ENCODE measurements at regions not wholly inside any gene's neighbourhood (a gene's known extent, or its start where the extent isn't known, plus 50 kb on each side); places are given as distances from the start of the nearest gene placed in this dataset.

DNA sequence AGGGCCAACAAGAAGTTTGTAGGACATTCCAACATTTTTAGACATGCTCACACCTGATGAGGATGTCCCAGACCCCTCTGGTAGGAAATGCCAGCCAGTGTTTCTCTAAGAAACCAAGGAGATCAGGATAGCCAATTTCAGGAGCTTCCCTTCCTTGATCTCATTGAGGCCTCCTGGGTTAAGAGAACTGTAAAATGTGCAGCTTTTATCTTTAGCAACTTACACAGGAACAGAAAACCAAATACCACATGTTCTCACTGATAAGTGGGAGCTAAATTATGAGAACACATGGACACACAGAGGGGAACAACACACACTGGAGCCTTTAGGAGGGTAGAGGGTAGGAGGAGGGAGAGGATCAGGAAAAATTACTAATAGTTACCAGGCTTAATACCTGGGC lies 99.6 kb upstream of the MAP2 start:
- no peak for DNase-seq
- no peaks in the 10 kb centered on the region for H3K9me3 ChIP-seq
- H3K4me3 Mint-ChIP-seq (ENCODE audit: unreplicated experiment): no peak overlapping the region
- CTCF ChIA-PET: interaction anchor here (2.4 kb wide), 1 partner anchor 10 kb away, joined by 7 read pairs; no protein-coding TSS in a partner anchor
- no peaks in the 10 kb centered on the region for H3K36me3 ChIP-seq (ENCODE audit: control insufficient read depth, insufficient read depth, low read length)
- H3K36me3 Mint-ChIP-seq (ENCODE audit: insufficient read depth, unreplicated experiment): no peaks in the 10 kb centered on the region
- H3K27ac Mint-ChIP-seq (ENCODE audit: unreplicated experiment): no peak overlapping the region
- peaks cover 7% of the 10 kb centered on the region for H3K27me3 Mint-ChIP-seq (ENCODE audit: insufficient read depth, unreplicated experiment)
- TF ChIP-seq, protein P1, sequence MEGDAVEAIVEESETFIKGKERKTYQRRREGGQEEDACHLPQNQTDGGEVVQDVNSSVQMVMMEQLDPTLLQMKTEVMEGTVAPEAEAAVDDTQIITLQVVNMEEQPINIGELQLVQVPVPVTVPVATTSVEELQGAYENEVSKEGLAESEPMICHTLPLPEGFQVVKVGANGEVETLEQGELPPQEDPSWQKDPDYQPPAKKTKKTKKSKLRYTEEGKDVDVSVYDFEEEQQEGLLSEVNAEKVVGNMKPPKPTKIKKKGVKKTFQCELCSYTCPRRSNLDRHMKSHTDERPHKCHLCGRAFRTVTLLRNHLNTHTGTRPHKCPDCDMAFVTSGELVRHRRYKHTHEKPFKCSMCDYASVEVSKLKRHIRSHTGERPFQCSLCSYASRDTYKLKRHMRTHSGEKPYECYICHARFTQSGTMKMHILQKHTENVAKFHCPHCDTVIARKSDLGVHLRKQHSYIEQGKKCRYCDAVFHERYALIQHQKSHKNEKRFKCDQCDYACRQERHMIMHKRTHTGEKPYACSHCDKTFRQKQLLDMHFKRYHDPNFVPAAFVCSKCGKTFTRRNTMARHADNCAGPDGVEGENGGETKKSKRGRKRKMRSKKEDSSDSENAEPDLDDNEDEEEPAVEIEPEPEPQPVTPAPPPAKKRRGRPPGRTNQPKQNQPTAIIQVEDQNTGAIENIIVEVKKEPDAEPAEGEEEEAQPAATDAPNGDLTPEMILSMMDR (IDR thresholded peaks at IDR 0.05; ENCODE audit: insufficient read depth in 1 of 2, low read depth in 1 of 2, low read length in 1 of 2, severe bottlenecking in 1 of 2, unreplicated experiment in 1 of 2): no peak
- no peak overlapping the region for H3K4me3 ChIP-seq (ENCODE audit: low read depth, low read length)
- BruUV-seq (replicated peaks): no TSS peak
- no peaks in the 10 kb centered on the region for H3K27me3 ChIP-seq (replicated peaks; ENCODE audit: control insufficient read depth, insufficient read depth, low read length)
- intact Hi-C loops (cut with micrococcal nuclease; ENCODE audit: unreplicated experiment): no loop called here
- POLR2A ChIA-PET: no interaction called here
- H3K9me3 Mint-ChIP-seq (ENCODE audit: unreplicated experiment): no peaks in the 10 kb centered on the region
- H3K4me1 Mint-ChIP-seq (ENCODE audit: low read depth, unreplicated experiment): no peaks in the 10 kb centered on the region
- H3K4me1 ChIP-seq: no peaks in the 10 kb centered on the region

DNA sequence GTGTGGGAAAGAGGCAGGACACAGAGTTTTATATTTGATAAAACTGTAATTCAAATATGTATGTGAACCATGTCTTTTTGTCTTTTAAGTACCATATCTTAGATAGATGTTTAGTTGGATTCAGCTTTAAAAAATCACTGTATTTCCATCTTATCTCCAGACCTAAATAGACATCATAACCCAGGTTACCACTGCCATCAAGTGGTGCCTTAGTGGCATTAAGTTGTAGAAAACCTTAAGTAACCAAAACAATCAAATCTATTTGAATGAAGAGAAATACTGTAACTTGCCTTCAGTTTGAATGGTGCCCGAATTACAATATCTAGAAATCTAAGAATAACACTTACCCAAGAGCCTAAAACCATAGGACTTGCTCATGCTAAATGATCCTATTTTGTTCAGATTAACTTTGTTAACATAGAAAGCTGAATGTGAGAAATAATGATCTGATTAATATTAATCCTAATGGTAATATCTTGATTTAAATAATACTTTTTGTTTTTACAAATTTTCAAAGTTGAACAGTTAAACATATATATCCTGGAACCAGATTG lies 92.5 kb upstream of the MAP2 start:
- Mint-ChIP-seq H3K27ac (ENCODE audit: unreplicated experiment) (no peak overlapping the region), H3K27me3 (ENCODE audit: insufficient read depth, unreplicated experiment) (no peaks in the 10 kb centered on the region), H3K4me3 (ENCODE audit: unreplicated experiment) (no peak overlapping the region), H3K9me3 (ENCODE audit: unreplicated experiment) (no peaks in the 10 kb centered on the region), H3K36me3 (ENCODE audit: insufficient read depth, unreplicated experiment) (no peaks in the 10 kb centered on the region), H3K4me1 (ENCODE audit: low read depth, unreplicated experiment) (no peaks in the 10 kb centered on the region)
- BruUV-seq (replicated peaks): no TSS peak
- Histone ChIP-seq H3K27me3 (replicated peaks; ENCODE audit: control insufficient read depth, insufficient read depth, low read length) (no peaks in the 10 kb centered on the region), H3K36me3 (ENCODE audit: control insufficient read depth, insufficient read depth, low read length) (no peaks in the 10 kb centered on the region), H3K9me3 (no peaks in the 10 kb centered on the region), H3K4me3 (ENCODE audit: low read depth, low read length) (no peak overlapping the region), H3K4me1 (no peaks in the 10 kb centered on the region)
- DNase-seq: peak in 1 of 2 experiments; percentile 14
- ChIA-PET POLR2A (no interaction called here), CTCF (interaction anchor here (0.6 to 1.3 kb wide), 5 partner anchors 225 to 1302 kb away, joined by 3 to 5 read pairs (median 4); no protein-coding TSS in a partner anchor)
- TF ChIP-seq, protein P1 (IDR thresholded peaks at IDR 0.05; ENCODE audit: insufficient read depth in 1 of 2, low read depth in 1 of 2, low read length in 1 of 2, severe bottlenecking in 1 of 2, unreplicated experiment in 1 of 2): peak; percentile 29 to 47
- intact Hi-C loops (cut with micrococcal nuclease; ENCODE audit: unreplicated experiment): loop anchor here (1.0 to 5.0 kb wide), 5 partner anchors 511 to 936 kb away; no protein-coding TSS in a partner anchor

DNA sequence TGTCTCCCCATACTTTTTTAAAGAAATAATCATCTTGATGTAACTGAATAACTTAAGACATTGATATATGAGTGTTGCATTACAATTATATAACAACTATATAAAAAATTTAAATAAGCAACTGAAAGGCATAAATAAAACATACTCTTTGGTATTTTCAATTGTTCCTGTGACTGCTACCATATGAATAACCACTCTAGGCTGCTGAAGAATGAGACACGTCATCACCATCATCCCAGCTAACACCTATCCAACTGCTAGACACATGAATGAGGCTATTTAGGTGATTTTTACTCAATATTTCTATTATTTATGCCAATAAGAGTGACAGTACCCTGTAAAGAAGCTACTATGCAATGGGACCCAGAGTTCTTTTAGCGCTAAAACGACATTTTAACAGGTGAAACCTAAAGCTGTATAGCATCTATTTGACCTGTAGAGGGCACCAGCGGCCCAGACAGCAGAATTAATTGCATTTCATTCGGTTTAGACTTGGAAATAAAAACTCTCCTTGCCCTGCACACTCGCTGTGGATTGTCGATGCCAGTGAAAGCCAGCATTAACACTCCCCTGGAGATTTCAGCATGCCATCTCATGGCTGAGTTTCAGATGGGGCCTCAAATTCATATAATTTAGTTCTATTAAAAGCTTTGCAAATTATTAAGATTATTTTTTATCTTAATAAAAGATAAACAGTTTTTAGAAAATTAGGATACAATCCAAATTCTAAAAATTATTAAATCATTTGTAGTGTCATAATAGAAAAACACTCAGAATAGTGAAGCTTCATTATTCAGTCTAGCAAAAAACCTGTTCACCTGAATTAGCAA lies 89.4 kb upstream of the MAP2 start:
- Histone ChIP-seq H3K36me3 (ENCODE audit: control insufficient read depth, insufficient read depth, low read length) (no peaks in the 10 kb centered on the region), H3K4me1 (no peaks in the 10 kb centered on the region), H3K9me3 (no peaks in the 10 kb centered on the region), H3K4me3 (ENCODE audit: low read depth, low read length) (no peak overlapping the region), H3K27me3 (replicated peaks; ENCODE audit: control insufficient read depth, insufficient read depth, low read length) (no peaks in the 10 kb centered on the region)
- CTCF ChIA-PET: interaction anchor here (0.5 to 2.1 kb wide), 4 partner anchors 11 to 243 kb away, joined by 3 to 12 read pairs (median 6); partner anchors contain the start of gene MAP2
- Mint-ChIP-seq H3K36me3 (ENCODE audit: insufficient read depth, unreplicated experiment) (no peaks in the 10 kb centered on the region), H3K9me3 (ENCODE audit: unreplicated experiment) (no peaks in the 10 kb centered on the region), H3K4me3 (ENCODE audit: unreplicated experiment) (no peak overlapping the region), H3K27ac (ENCODE audit: unreplicated experiment) (no peak overlapping the region), H3K27me3 (ENCODE audit: insufficient read depth, unreplicated experiment) (no peaks in the 10 kb centered on the region), H3K4me1 (ENCODE audit: low read depth, unreplicated experiment) (no peaks in the 10 kb centered on the region)
- TF ChIP-seq, protein P1 (IDR thresholded peaks at IDR 0.05; ENCODE audit: insufficient read depth in 1 of 2, low read depth in 1 of 2, low read length in 1 of 2, severe bottlenecking in 1 of 2, unreplicated experiment in 1 of 2): peak; percentile 79 to 84
- intact Hi-C loops (cut with micrococcal nuclease; ENCODE audit: unreplicated experiment): loop anchor here (1.0 to 5.0 kb wide), 7 partner anchors 34 to 867 kb away; partner anchors contain the start of gene MAP2
- BruUV-seq (replicated peaks): no TSS peak
- POLR2A ChIA-PET: no interaction called here
- peak; percentile 39 to 61 for DNase-seq
